ENCODE measurements at regions not wholly inside any gene's neighbourhood (a gene's known extent, or its start where the extent isn't known, plus 50 kb on each side); places are given as distances from the start of the nearest gene placed in this dataset.

GRCh38 chr11:71188073-71188472, 64.3 kb downstream of the SHANK2 start:
- TF ChIP-seq CTCF (IDR thresholded peaks at IDR 0.05), result no peak
- no peak for TF ChIP-seq POLR2AphosphoS5 (IDR thresholded peaks at IDR 0.05)
- no peak for TF ChIP-seq POLR2A (IDR thresholded peaks at IDR 0.05)

Measured in gastroesophageal sphincter (tissue), 3 donors.